ENCODE measurements at regions not wholly inside any gene's neighbourhood (a gene's known extent, or its start where the extent isn't known, plus 50 kb on each side); places are given as distances from the start of the nearest gene placed in this dataset.

- DNase-seq (ENCODE audit: low spot score), result no peak
These were observed 89.1 kb upstream of the ZNF827 start for GRCh38 chr4:146027761-146028160.

GRCh38 chr4:146023334-146023967 is 84.8 kb upstream of the ZNF827 start:
- no peak for DNase-seq (ENCODE audit: low spot score)

- no peak for DNase-seq (ENCODE audit: low spot score)
These were observed 83.9 kb upstream of the ZNF827 start for GRCh38 chr4:146022541-146022940.

- no peak for DNase-seq (ENCODE audit: low spot score)
These were observed 79.6 kb upstream of the ZNF827 start for GRCh38 chr4:146018247-146018646.

- DNase-seq (ENCODE audit: low spot score), result no peak
These were observed 66.1 kb upstream of the ZNF827 start for GRCh38 chr4:146004730-146005129.

- DNase-seq (ENCODE audit: low spot score), result no peak
These were observed 50.0 kb upstream of the ZNF827 start for GRCh38 chr4:145988628-145989027.
